K562 (cell line): ENCODE measurements at regions not wholly inside any gene's neighbourhood (a gene's known extent, or its start where the extent isn't known, plus 50 kb on each side); places are given as distances from the start of the nearest gene placed in this dataset.

Source experiments
- BRF1 ChIP-seq: IDR thresholded peaks from 3 replicates; pipeline ENCODE4 v1.6.1; 2011; ENCODE audit warnings: borderline replicate concordance, mild to moderate bottlenecking; ENCODE audit not compliant: insufficient read length; ENCODE audit errors: extremely low read depth
- CHD2 ChIP-seq: IDR thresholded peaks from 2 replicates; pipeline ENCODE4 v1.6.1; 2011; ENCODE audit warnings: low read depth, low read length
- CSDE1 ChIP-seq, 2 experiments: fragments of 450-650 bp; IDR thresholded peaks; 2 replicates each; pipeline ENCODE4 v1.6.1; 2016; ENCODE audit warnings: mild to moderate bottlenecking in 1 of 2
- EGR1 ChIP-seq: fragments of 450-650 bp; conservative IDR thresholded peaks from 2 replicates; pipeline ENCODE4 v1.6.1; 2017; ENCODE audit warnings: mild to moderate bottlenecking
- ESRRA ChIP-seq: fragments of 450-650 bp; IDR thresholded peaks from 2 replicates; pipeline ENCODE4 v1.6.1; 2014; ENCODE audit warnings: low read depth, mild to moderate bottlenecking, moderate library complexity, borderline replicate concordance
- FOXM1 ChIP-seq, 2 experiments: fragments of 450-650 bp in 1 of 2; sonication (generic) in 1 of 2; formaldehyde crosslinking in 1 of 2; IDR thresholded peaks; 2 replicates each; pipeline versions ENCODE4 v1.6.1 to v1.9.0; 2017 to 2022; ENCODE audit warnings: low read depth in 2 of 2, mild to moderate bottlenecking in 2 of 2, missing genetic modification reagents in 1 of 2, moderate library complexity in 1 of 2
- GATA2 ChIP-seq: sonication (generic); formaldehyde crosslinking; IDR thresholded peaks from 2 replicates; pipeline ENCODE4 v1.4.0; 2020; ENCODE audit warnings: mild to moderate bottlenecking, missing genetic modification reagents
- ILF3 ChIP-seq: fragments of 450-650 bp; IDR thresholded peaks from 2 replicates; pipeline ENCODE4 v1.6.1; 2018; ENCODE audit warnings: antibody characterized with exemption, mild to moderate bottlenecking, moderate library complexity, borderline replicate concordance
- NFE2 ChIP-seq: IDR thresholded peaks from 2 replicates; pipeline ENCODE4 v1.6.1; 2014; ENCODE audit warnings: antibody characterized with exemption, low read depth
- NR2C1 ChIP-seq, 2 experiments: fragments of 450-650 bp; IDR thresholded peaks; 2 replicates each; pipeline ENCODE4 v1.6.1; 2017; ENCODE audit warnings: mild to moderate bottlenecking in 2 of 2, antibody characterized with exemption in 1 of 2, inconsistent platforms in 1 of 2, missing compliant biosample characterization in 1 of 2, missing genetic modification characterization in 1 of 2
- PRMT5 ChIP-seq: sonication (generic); formaldehyde crosslinking; IDR thresholded peaks from 2 replicates; pipeline ENCODE4 v1.5.0; 2020; ENCODE audit warnings: missing genetic modification reagents
- RHOXF2B ChIP-seq: fragments of 250-450 bp; sonication (Bioruptor Pico); conservative IDR thresholded peaks from 2 replicates; pipeline ENCODE4 v1.5.1; 2021
- TAF9B ChIP-seq: fragments of 450-650 bp; IDR thresholded peaks from 2 replicates; pipeline ENCODE4 v1.6.1; 2018; ENCODE audit warnings: mild to moderate bottlenecking; ENCODE audit not compliant: partially characterized antibody
- ZNF140 ChIP-seq: fragments of 250-450 bp; sonication (Bioruptor Pico); IDR thresholded peaks from 2 replicates; pipeline ENCODE4 v1.8.0; 2021; ENCODE audit warnings: moderate library complexity, mild to moderate bottlenecking, inconsistent platforms
- ZNF316 ChIP-seq: fragments of 450-650 bp; IDR thresholded peaks from 2 replicates; pipeline ENCODE4 v1.6.1; 2016
- TF ChIP-seq, protein P1 (sequence below), 2 experiments: fragments of 450-650 bp; IDR thresholded peaks; 2 replicates each; pipeline ENCODE4 v1.6.1; 2016; ENCODE audit warnings: mild to moderate bottlenecking in 2 of 2, borderline replicate concordance in 1 of 2, low read depth in 1 of 2, moderate library complexity in 1 of 2
- TF ChIP-seq, protein P2 (sequence below): sonication (generic); formaldehyde crosslinking; IDR thresholded peaks from 2 replicates; pipeline ENCODE4 v1.8.1; 2022; ENCODE audit warnings: missing genetic modification reagents
- TF ChIP-seq, protein P3 (sequence below): fragments of 450-650 bp; formaldehyde crosslinking; IDR thresholded peaks from 2 replicates; pipeline ENCODE4 v1.4.0; 2020; ENCODE audit warnings: mild to moderate bottlenecking, moderate library complexity

DNA sequence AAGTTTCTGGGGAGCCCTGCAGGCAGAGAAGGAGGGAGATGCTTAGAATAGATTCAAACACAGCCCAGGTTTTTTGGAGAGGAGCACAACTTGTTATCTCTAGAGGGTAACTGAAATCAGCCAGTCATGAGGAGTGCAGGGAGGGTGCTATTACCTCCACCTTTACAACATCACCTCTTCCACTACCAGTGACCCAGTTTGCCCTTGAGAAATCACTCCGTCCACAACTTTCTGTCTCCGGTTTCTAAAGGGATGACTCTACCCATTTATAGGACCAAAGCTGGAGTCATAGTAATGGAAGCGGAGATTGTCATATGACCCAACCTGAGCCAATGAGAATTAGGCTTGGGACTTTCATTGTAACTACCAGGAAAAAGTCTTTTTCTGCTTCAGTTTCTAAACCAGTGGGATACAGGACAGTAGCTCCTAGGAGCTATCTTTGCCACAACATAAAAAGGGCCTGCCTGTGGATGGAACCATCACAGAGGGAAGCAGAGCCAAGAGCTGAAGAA, 131.2 kb upstream of the SERPIND1 start (continued):
- TF ChIP-seq NR2C1 (IDR thresholded peaks at IDR 0.05), result no peak
- TF ChIP-seq NR2C1 (tag; IDR thresholded peaks at IDR 0.05), result no peak
- no peak for TF ChIP-seq ILF3
- no peak for TF ChIP-seq CSDE1 (IDR thresholded peaks at IDR 0.05)
- no peak for TF ChIP-seq EGR1
- no peak for TF ChIP-seq PRMT5
- TF ChIP-seq ZNF140, result no peak
- no peak for TF ChIP-seq BRF1
- no peak for TF ChIP-seq ZNF316
- peak; percentile 13; the same call in 1 of the 2 replicates for TF ChIP-seq CHD2
- no peak for TF ChIP-seq TAF9B
- TF ChIP-seq ESRRA, result peak; percentile 57; the same call in 1 of the 2 replicates
- TF ChIP-seq FOXM1 (IDR thresholded peaks at IDR 0.05; ENCODE audit: low read depth), result no peak
- TF ChIP-seq FOXM1 (CRISPR knock-in tag; IDR thresholded peaks at IDR 0.05; ENCODE audit: low read depth), result 0 out of 2 replicates have a peak, but pooled peaks have one; percentile 27
- no peak for TF ChIP-seq RHOXF2B (CRISPR knock-in tag)
- TF ChIP-seq, protein P1, sequence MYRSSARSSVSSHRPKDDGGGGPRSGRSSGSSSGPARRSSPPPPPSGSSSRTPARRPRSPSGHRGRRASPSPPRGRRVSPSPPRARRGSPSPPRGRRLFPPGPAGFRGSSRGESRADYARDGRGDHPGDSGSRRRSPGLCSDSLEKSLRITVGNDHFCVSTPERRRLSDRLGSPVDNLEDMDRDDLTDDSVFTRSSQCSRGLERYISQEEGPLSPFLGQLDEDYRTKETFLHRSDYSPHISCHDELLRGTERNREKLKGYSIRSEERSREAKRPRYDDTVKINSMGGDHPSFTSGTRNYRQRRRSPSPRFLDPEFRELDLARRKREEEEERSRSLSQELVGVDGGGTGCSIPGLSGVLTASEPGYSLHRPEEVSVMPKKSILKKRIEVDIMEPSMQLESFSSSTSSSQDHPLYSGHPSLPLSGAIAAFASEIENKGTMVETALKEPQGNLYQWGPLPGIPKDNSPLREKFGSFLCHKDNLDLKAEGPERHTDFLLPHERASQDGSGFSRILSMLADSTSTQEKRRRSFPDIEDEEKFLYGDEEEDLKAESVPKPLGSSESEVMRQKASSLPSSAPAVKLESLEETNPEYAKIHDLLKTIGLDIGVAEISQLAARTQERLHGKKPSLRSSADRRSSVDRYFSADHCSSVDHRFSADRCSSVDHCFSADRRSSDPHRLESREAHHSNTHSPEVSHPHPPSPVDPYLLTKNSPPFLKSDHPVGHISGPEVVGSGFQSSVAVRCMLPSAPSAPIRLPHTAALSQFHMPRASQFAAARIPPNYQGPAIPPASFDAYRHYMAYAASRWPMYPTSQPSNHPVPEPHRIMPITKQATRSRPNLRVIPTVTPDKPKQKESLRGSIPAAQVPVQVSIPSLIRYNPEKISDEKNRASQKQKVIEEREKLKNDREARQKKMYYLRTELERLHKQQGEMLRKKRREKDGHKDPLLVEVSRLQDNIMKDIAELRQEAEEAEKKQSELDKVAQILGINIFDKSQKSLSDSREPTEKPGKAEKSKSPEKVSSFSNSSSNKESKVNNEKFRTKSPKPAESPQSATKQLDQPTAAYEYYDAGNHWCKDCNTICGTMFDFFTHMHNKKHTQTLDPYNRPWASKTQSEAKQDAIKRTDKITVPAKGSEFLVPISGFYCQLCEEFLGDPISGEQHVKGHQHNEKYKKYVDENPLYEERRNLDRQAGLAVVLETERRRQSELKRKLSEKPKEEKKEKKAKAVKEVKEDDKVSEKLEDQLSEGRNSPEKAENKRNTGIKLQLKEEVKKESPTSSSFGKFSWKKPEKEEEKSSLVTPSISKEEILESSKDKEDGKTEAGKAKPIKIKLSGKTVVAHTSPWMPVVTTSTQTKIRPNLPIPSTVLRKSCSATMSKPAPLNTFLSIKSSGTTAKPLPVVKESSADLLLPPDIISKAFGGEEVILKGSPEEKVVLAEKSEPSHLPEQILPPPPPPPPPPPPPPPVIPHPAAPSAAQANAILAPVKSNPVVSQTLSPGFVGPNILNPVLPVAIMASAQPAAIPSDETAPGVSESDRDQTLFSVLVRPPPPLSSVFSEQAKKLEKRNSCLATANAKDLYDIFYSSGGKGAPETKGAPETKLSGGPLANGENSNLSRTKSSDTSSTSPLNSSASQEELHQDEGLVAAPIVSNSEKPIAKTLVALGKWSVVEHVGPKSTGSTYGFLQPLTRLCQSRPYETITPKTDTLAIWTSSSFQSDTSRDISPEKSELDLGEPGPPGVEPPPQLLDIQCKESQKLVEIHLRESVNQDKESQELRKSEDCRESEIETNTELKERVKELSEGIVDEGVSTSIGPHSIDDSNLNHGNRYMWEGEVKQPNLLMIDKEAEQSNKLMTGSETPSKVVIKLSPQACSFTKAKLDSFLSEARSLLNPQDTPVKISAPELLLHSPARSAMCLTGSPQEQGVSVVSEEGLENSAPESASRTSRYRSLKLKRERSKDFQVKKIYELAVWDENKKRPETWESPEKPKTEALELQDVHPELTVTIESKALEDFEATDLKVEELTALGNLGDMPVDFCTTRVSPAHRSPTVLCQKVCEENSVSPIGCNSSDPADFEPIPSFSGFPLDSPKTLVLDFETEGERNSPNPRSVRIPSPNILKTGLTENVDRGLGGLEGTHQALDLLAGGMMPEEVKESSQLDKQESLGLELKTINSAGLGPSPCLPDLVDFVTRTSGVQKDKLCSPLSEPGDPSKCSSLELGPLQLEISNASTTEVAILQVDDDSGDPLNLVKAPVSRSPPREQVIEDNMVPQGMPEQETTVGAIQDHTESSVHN (IDR thresholded peaks at IDR 0.05; ENCODE audit: borderline replicate concordance in 1 of 2, low read depth in 1 of 2), result no peak
- TF ChIP-seq, protein P2, sequence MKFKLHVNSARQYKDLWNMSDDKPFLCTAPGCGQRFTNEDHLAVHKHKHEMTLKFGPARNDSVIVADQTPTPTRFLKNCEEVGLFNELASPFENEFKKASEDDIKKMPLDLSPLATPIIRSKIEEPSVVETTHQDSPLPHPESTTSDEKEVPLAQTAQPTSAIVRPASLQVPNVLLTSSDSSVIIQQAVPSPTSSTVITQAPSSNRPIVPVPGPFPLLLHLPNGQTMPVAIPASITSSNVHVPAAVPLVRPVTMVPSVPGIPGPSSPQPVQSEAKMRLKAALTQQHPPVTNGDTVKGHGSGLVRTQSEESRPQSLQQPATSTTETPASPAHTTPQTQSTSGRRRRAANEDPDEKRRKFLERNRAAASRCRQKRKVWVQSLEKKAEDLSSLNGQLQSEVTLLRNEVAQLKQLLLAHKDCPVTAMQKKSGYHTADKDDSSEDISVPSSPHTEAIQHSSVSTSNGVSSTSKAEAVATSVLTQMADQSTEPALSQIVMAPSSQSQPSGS, result 0 out of 2 replicates have a peak, but pooled peaks have one; percentile 1
- no peak for TF ChIP-seq NFE2
- TF ChIP-seq, protein P3, sequence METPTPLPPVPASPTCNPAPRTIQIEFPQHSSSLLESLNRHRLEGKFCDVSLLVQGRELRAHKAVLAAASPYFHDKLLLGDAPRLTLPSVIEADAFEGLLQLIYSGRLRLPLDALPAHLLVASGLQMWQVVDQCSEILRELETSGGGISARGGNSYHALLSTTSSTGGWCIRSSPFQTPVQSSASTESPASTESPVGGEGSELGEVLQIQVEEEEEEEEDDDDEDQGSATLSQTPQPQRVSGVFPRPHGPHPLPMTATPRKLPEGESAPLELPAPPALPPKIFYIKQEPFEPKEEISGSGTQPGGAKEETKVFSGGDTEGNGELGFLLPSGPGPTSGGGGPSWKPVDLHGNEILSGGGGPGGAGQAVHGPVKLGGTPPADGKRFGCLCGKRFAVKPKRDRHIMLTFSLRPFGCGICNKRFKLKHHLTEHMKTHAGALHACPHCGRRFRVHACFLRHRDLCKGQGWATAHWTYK (CRISPR knock-in tag), result no peak
- peak; percentile 40; the same call in 1 of the 2 replicates for TF ChIP-seq GATA2 (CRISPR knock-in tag)
